ENCODE measurements at regions not wholly inside any gene's neighbourhood (a gene's known extent, or its start where the extent isn't known, plus 50 kb on each side); places are given as distances from the start of the nearest gene placed in this dataset.
"Not testable (repeated sequence)": the region's sequence is repeated elsewhere in the genome, so short reads cannot be mapped to it uniquely, and the experiment has no call there.

DNA sequence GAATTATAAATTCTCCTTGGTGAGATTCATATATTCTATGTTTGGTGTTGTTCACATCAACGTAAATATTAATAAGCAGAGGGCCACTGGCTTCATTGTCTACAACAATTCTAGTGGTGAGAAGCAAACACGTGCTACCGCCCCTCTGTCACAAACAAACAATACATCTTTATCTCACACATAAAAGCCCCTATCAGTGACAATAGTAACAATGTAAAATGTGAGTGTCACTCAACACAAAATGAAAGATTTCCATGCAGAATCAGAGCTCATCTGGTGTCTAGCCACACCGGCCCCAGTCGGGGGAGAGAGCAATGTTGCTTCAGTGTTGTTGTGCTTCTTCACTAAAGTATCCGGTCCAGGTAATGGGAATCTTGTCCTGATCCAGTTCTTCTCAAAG is 932.6 kb downstream of the SOCS6 start:
- Histone ChIP-seq H3K27ac (ENCODE audit: low read depth in 1 of 2, low read length in 2 of 2) (no peak overlapping the region), H3K79me2 (ENCODE audit: insufficient read depth, low read length) (no peaks in the 10 kb centered on the region), H3K27me3 (ENCODE audit: control insufficient read depth in 2 of 2, insufficient read depth in 2 of 2, low read length in 2 of 2) (no peaks in the 10 kb centered on the region), H3K4me1 (ENCODE audit: control insufficient read depth in 1 of 2, insufficient read depth in 2 of 2, low read length in 2 of 2) (no peaks in the 10 kb centered on the region), H3K4me2 (replicated peaks; ENCODE audit: extremely low read depth, low read length, poor library complexity, severe bottlenecking) (no peak overlapping the region), H4K20me1 (ENCODE audit: insufficient read depth, low read length) (no peaks in the 10 kb centered on the region), H3K9me3 (replicated peaks in 1 of 2; ENCODE audit: control insufficient read depth in 1 of 2, insufficient read depth in 1 of 2, low read length in 2 of 2) (no peaks in the 10 kb centered on the region), H2AFZ (ENCODE audit: insufficient read depth, low read depth, low read length, poor library complexity, severe bottlenecking) (no peak overlapping the region), H3K36me3 (replicated peaks in 1 of 2; ENCODE audit: control insufficient read depth in 1 of 2, insufficient read depth in 2 of 2, low read length in 2 of 2) (no peaks in the 10 kb centered on the region), H3K4me3 (replicated peaks in 1 of 3; ENCODE audit: low read depth in 2 of 3, low read length in 3 of 3) (no peak overlapping the region), H3K9ac (ENCODE audit: insufficient read depth, low read length, poor library complexity, severe bottlenecking) (no peak overlapping the region)
- TF ChIP-seq, protein P1, sequence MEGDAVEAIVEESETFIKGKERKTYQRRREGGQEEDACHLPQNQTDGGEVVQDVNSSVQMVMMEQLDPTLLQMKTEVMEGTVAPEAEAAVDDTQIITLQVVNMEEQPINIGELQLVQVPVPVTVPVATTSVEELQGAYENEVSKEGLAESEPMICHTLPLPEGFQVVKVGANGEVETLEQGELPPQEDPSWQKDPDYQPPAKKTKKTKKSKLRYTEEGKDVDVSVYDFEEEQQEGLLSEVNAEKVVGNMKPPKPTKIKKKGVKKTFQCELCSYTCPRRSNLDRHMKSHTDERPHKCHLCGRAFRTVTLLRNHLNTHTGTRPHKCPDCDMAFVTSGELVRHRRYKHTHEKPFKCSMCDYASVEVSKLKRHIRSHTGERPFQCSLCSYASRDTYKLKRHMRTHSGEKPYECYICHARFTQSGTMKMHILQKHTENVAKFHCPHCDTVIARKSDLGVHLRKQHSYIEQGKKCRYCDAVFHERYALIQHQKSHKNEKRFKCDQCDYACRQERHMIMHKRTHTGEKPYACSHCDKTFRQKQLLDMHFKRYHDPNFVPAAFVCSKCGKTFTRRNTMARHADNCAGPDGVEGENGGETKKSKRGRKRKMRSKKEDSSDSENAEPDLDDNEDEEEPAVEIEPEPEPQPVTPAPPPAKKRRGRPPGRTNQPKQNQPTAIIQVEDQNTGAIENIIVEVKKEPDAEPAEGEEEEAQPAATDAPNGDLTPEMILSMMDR (IDR thresholded peaks at IDR 0.05), result no peak
- H3K27me3 Mint-ChIP-seq (ENCODE audit: low read depth in 3 of 3), result no peaks in the 10 kb centered on the region
- no peaks in the 10 kb centered on the region for H3K4me1 Mint-ChIP-seq
- H3K9me3 Mint-ChIP-seq, result peaks cover 0 to 6% (median 2%) of the 10 kb centered on the region in 7 donors
- H3K4me3 Mint-ChIP-seq, result no peak overlapping the region
- no peaks in the 10 kb centered on the region for H3K36me3 Mint-ChIP-seq
- WGBS (ENCODE audit: insufficient coverage), result no CpG with 5 or more reads among the region's 6 CpGs
- H3K27ac Mint-ChIP-seq, result no peak overlapping the region
- no peak for DNase-seq
- intact Hi-C loops (cut with micrococcal nuclease), result no loop called here

DNA sequence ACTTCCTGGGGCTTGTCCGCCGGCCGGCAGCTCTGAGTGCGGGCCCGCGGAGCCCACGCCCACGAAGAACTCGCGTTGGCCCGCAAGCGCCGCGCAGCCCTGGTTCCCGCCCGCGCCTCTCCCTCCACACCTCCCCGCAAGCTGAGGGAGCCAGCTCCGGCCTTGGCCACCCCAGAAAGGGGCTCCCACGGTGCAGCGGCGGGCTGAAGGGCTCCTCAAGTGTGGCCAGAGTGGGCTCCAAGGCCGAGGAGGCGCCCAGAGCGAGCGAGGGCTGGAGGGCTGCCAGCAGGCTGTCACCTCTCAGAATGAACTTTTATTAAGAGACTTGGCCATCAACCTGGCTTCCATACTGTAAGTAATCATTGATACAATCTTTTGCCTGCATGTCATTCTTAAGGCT is 923.9 kb downstream of the SOCS6 start:
- H3K27me3 ChIP-seq (ENCODE audit: control insufficient read depth in 2 of 2, insufficient read depth in 2 of 2, low read length in 2 of 2); H3K4me3 ChIP-seq (replicated peaks in 1 of 3; ENCODE audit: low read depth in 2 of 3, low read length in 3 of 3); H3K4me3 Mint-ChIP-seq; H3K27ac Mint-ChIP-seq; DNase-seq; H3K4me1 ChIP-seq (ENCODE audit: control insufficient read depth in 1 of 2, insufficient read depth in 2 of 2, low read length in 2 of 2); H3K79me2 ChIP-seq (ENCODE audit: insufficient read depth, low read length); H3K36me3 Mint-ChIP-seq; H3K27me3 Mint-ChIP-seq (ENCODE audit: low read depth in 3 of 3); H3K4me2 ChIP-seq (replicated peaks; ENCODE audit: extremely low read depth, low read length, poor library complexity, severe bottlenecking); H2AFZ ChIP-seq (ENCODE audit: insufficient read depth, low read depth, low read length, poor library complexity, severe bottlenecking); H3K9ac ChIP-seq (ENCODE audit: insufficient read depth, low read length, poor library complexity, severe bottlenecking); H4K20me1 ChIP-seq (ENCODE audit: insufficient read depth, low read length); H3K4me1 Mint-ChIP-seq; H3K36me3 ChIP-seq (replicated peaks in 1 of 2; ENCODE audit: control insufficient read depth in 1 of 2, insufficient read depth in 2 of 2, low read length in 2 of 2); H3K27ac ChIP-seq (ENCODE audit: low read depth in 1 of 2, low read length in 2 of 2); intact Hi-C loops (cut with micrococcal nuclease): not testable (repeated sequence)
- H3K9me3 Mint-ChIP-seq, result peaks cover 0 to 12% (median 4%) of the 10 kb centered on the region in 7 donors
- 94% methylated on average over 12 of the region's 26 CpGs for WGBS (ENCODE audit: insufficient coverage)
- peaks cover 0 to 12% of the 10 kb centered on the region in 2 donors for H3K9me3 ChIP-seq (replicated peaks in 1 of 2; ENCODE audit: control insufficient read depth in 1 of 2, insufficient read depth in 1 of 2, low read length in 2 of 2)

Measured in CD14-positive monocyte (primary cell).